ENCODE measurements at regions not wholly inside any gene's neighbourhood (a gene's known extent, or its start where the extent isn't known, plus 50 kb on each side); places are given as distances from the start of the nearest gene placed in this dataset.

DNA sequence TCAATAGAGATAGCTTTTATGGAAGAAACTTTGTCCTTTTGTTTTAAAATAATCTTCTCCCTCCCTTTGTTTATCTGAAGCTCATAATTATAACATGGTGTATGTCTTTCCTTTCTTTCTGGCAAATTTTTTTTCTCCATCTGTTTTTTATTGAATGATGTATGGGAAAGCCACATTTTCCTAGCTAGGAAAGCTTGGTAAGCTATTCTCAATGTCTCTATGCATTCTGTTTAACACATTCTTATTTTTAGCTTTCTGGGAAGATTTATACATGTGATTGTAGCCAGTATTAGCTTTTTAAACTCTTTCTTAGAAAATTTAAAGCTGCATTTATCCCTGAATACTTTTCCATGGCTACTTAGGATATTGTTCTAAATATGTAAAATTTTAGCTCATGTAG lies 124.9 kb upstream of the CSNK1A1L start:
- no peaks in the 10 kb centered on the region for H3K27me3 Mint-ChIP-seq
- H3K4me3 ChIP-seq (ENCODE audit: low read length): no peak overlapping the region
- H3K4me1 ChIP-seq (ENCODE audit: insufficient read depth, low read length): no peaks in the 10 kb centered on the region
- H3K27me3 ChIP-seq (ENCODE audit: insufficient read depth, low read length, poor library complexity, severe bottlenecking): no peaks in the 10 kb centered on the region
- H3K36me3 Mint-ChIP-seq: peaks cover 0 to 4% (median 0%) of the 10 kb centered on the region in 3 donors
- ChIA-PET POLR2A (no interaction called here), CTCF (no interaction called here)
- no peak overlapping the region for H3K4me3 Mint-ChIP-seq
- H3K27ac Mint-ChIP-seq: no peak overlapping the region
- H3K27ac ChIP-seq (ENCODE audit: low read depth, low read length): no peak overlapping the region
- peaks cover 6 to 31% (median 14%) of the 10 kb centered on the region in 5 donors for H3K9me3 Mint-ChIP-seq
- DNase-seq: no peak
- no peaks in the 10 kb centered on the region for H3K9me3 ChIP-seq (ENCODE audit: low read length)
- no peaks in the 10 kb centered on the region for H3K4me1 Mint-ChIP-seq
- no peaks in the 10 kb centered on the region for H3K36me3 ChIP-seq (ENCODE audit: insufficient read depth, low read length)

DNA sequence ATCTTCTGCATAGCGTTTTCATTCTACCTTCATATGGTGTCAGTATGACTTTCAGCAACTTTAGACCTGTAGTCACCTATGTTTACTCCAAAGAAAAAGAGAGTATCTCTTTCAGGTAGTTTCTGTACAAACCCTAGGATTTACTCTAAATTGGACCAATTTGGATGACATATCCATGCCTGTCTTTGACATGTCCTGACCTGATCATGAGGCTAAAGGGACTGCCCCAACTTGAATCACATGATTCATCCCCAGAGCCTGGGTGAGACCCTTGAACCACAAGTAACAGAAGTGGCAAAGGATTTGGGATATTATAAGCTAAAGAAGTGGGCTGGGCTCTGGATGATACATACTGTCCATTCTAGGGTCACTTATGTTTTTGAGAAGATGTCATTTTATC lies 124.5 kb upstream of the CSNK1A1L start:
- no peak overlapping the region for H3K27ac ChIP-seq (ENCODE audit: low read depth, low read length)
- peaks cover 6 to 32% (median 14%) of the 10 kb centered on the region in 5 donors for H3K9me3 Mint-ChIP-seq
- H3K4me1 Mint-ChIP-seq: no peaks in the 10 kb centered on the region
- no peak overlapping the region for H3K4me3 Mint-ChIP-seq
- H3K9me3 ChIP-seq (ENCODE audit: low read length): no peaks in the 10 kb centered on the region
- no peaks in the 10 kb centered on the region for H3K27me3 Mint-ChIP-seq
- H3K4me1 ChIP-seq (ENCODE audit: insufficient read depth, low read length): no peaks in the 10 kb centered on the region
- POLR2A ChIA-PET: no interaction called here
- no peaks in the 10 kb centered on the region for H3K36me3 ChIP-seq (ENCODE audit: insufficient read depth, low read length)
- H3K27ac Mint-ChIP-seq: no peak overlapping the region
- peaks cover 0 to 4% (median 0%) of the 10 kb centered on the region in 3 donors for H3K36me3 Mint-ChIP-seq
- CTCF ChIA-PET: no interaction called here
- no peaks in the 10 kb centered on the region for H3K27me3 ChIP-seq (ENCODE audit: insufficient read depth, low read length, poor library complexity, severe bottlenecking)
- no peak for DNase-seq
- H3K4me3 ChIP-seq (ENCODE audit: low read length): no peak overlapping the region

DNA sequence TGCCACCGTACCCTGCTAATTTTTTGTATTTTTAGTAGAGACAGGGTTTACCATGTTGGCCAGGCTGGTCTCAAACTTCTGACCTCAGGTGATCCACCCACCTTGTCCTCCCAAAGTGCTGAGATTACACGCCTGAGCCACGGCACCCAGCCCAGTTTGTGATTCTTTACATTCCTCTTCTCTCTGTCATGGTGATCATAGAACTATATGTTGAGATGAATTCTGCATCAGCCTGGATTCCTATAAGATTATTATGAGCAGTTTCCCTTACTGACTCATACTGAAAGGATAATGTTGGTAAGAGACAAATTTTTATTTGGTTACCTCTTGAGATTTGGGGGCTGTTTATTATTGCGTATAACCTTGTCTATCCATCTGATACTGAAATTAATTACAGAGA lies 121.5 kb upstream of the CSNK1A1L start:
- Mint-ChIP-seq H3K27me3 (no peaks in the 10 kb centered on the region), H3K4me3 (no peak overlapping the region), H3K36me3 (no peaks in the 10 kb centered on the region), H3K9me3 (peaks cover 9 to 37% (median 16%) of the 10 kb centered on the region in 5 donors), H3K27ac (no peak overlapping the region), H3K4me1 (no peaks in the 10 kb centered on the region)
- Histone ChIP-seq H3K4me1 (ENCODE audit: insufficient read depth, low read length) (no peaks in the 10 kb centered on the region), H3K36me3 (ENCODE audit: insufficient read depth, low read length) (no peaks in the 10 kb centered on the region), H3K9me3 (ENCODE audit: low read length) (no peaks in the 10 kb centered on the region), H3K4me3 (ENCODE audit: low read length) (no peak overlapping the region), H3K27ac (ENCODE audit: low read depth, low read length) (no peak overlapping the region), H3K27me3 (ENCODE audit: insufficient read depth, low read length, poor library complexity, severe bottlenecking) (no peaks in the 10 kb centered on the region)
- POLR2A ChIA-PET: no interaction called here
- no peak for DNase-seq
- CTCF ChIA-PET: no interaction called here

DNA sequence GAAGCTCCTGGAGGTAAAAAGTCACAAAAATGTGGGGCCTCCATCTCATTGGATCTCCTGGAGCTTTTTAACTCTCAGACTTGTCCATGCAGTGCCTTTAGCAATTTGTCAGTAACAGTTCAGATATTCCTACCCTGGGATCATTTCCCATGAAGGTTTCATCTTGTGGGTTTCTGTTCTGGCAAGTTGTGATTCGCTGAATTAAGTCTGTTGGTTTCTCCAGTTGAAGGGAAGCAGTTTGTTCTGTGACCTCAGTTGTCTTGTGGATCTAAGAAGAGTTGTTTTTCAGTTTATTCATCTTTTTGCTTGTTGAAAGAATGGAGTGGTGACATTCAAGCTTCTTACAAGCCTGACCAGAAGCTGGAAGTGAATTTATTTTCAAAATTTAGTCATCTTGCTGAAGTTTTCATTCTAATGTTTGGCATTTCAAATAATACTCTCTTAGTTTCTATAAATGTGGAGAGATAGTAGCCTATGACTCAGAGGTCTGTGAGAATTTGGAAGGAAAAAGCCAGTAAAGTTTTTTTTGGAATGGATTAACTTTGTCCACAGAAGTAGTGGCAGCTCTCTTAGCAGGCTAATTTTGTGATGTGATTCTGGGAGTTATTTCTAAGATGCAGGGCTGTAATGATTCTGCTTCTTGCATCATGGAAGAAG lies 120.1 kb upstream of the CSNK1A1L start:
- H3K27ac ChIP-seq (ENCODE audit: low read depth, low read length): no peak overlapping the region
- H3K4me1 ChIP-seq (ENCODE audit: insufficient read depth, low read length): no peaks in the 10 kb centered on the region
- H3K27me3 ChIP-seq (ENCODE audit: insufficient read depth, low read length, poor library complexity, severe bottlenecking): no peaks in the 10 kb centered on the region
- H3K36me3 ChIP-seq (ENCODE audit: insufficient read depth, low read length): no peaks in the 10 kb centered on the region
- H3K4me1 Mint-ChIP-seq: no peaks in the 10 kb centered on the region
- no peak overlapping the region for H3K27ac Mint-ChIP-seq
- no peak overlapping the region for H3K4me3 Mint-ChIP-seq
- ChIA-PET POLR2A (no interaction called here), CTCF (no interaction called here)
- H3K9me3 ChIP-seq (ENCODE audit: low read length): no peaks in the 10 kb centered on the region
- DNase-seq: no peak
- H3K27me3 Mint-ChIP-seq: no peaks in the 10 kb centered on the region
- no peaks in the 10 kb centered on the region for H3K36me3 Mint-ChIP-seq
- peaks cover 9 to 39% (median 16%) of the 10 kb centered on the region in 5 donors for H3K9me3 Mint-ChIP-seq
- H3K4me3 ChIP-seq (ENCODE audit: low read length): no peak overlapping the region

DNA sequence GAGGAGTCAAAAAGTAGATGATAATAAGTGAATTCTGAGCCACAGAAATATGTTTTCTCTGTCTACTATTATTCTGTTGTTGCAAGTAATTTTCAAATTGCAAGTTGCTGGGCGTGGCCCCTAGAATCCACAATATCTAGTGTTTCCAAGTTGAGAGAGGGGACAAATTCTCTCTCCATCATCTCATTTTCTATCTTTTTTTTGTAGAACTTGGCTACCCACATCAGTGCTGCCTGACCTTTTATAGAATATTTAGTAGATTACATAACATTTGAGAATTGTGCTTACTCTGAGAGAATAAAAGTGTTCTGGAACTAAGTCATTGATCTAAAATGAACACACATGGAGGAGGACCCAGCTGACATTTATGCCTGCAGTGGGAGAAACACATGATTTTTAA lies 110.9 kb upstream of the CSNK1A1L start:
- H3K4me1 ChIP-seq (ENCODE audit: insufficient read depth, low read length): no peaks in the 10 kb centered on the region
- ChIA-PET CTCF (no interaction called here), POLR2A (no interaction called here)
- no peaks in the 10 kb centered on the region for H3K27me3 ChIP-seq (ENCODE audit: insufficient read depth, low read length, poor library complexity, severe bottlenecking)
- H3K36me3 ChIP-seq (ENCODE audit: insufficient read depth, low read length): no peaks in the 10 kb centered on the region
- Mint-ChIP-seq H3K36me3 (peaks cover 0 to 3% (median 0%) of the 10 kb centered on the region in 3 donors), H3K4me1 (no peaks in the 10 kb centered on the region), H3K27me3 (no peaks in the 10 kb centered on the region), H3K9me3 (peaks cover 0 to 12% (median 3%) of the 10 kb centered on the region in 5 donors), H3K27ac (no peak overlapping the region), H3K4me3 (no peak overlapping the region)
- no peaks in the 10 kb centered on the region for H3K9me3 ChIP-seq (ENCODE audit: low read length)
- H3K27ac ChIP-seq (ENCODE audit: low read depth, low read length): no peak overlapping the region
- DNase-seq: no peak
- H3K4me3 ChIP-seq (ENCODE audit: low read length): no peak overlapping the region

DNA sequence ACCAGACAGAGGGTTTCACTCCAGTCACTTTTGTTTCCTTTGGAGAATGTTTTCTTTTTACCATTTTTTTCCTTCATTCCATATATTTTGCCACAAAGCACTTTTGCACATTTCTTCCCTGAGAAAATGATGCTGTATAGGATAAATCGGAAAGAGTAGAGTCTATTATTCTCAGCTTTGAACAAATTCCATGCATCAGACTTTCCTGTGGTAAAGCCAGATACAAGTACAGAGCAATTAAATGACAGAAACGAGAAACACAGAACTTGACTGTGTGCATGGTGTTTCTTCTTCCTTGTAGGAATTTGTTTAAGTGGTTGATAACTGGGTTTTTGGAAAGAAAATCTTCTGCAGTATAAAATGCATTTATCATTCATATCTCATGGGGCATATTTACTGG lies 107.4 kb upstream of the CSNK1A1L start:
- H3K27me3 Mint-ChIP-seq: no peaks in the 10 kb centered on the region
- no peaks in the 10 kb centered on the region for H3K9me3 ChIP-seq (ENCODE audit: low read length)
- H3K4me1 Mint-ChIP-seq: no peaks in the 10 kb centered on the region
- ChIA-PET POLR2A (no interaction called here), CTCF (no interaction called here)
- no peaks in the 10 kb centered on the region for H3K4me1 ChIP-seq (ENCODE audit: insufficient read depth, low read length)
- no peak overlapping the region for H3K4me3 ChIP-seq (ENCODE audit: low read length)
- no peaks in the 10 kb centered on the region for H3K36me3 ChIP-seq (ENCODE audit: insufficient read depth, low read length)
- DNase-seq: no peak
- H3K27me3 ChIP-seq (ENCODE audit: insufficient read depth, low read length, poor library complexity, severe bottlenecking): no peaks in the 10 kb centered on the region
- no peak overlapping the region for H3K27ac ChIP-seq (ENCODE audit: low read depth, low read length)
- H3K4me3 Mint-ChIP-seq: no peak overlapping the region
- H3K27ac Mint-ChIP-seq: no peak overlapping the region
- H3K9me3 Mint-ChIP-seq: peaks cover 0 to 14% (median 3%) of the 10 kb centered on the region in 5 donors
- H3K36me3 Mint-ChIP-seq: peaks cover 0 to 3% (median 0%) of the 10 kb centered on the region in 3 donors

DNA sequence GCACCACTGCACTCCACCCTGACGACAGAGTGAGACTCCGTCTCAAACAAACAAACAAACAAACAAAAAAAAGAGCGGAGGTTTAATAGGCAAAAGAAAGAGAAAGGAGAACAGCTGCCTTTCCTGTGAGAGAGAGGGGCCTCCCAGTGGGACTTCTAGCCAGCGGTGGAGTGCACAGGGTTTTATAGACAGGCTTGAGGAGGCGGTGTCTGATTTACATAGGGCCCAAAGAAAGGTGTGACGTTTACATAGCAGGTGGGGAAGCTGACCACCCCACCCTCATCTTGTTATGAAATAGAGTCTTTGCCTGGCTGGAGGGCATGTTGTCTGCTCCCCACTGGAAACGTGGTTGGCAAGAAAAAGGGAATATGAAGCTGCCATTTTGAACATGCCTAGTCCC lies 106.0 kb upstream of the CSNK1A1L start:
- Histone ChIP-seq H3K27me3 (ENCODE audit: insufficient read depth, low read length, poor library complexity, severe bottlenecking) (no peaks in the 10 kb centered on the region), H3K9me3 (ENCODE audit: low read length) (no peaks in the 10 kb centered on the region), H3K27ac (ENCODE audit: low read depth, low read length) (no peak overlapping the region), H3K36me3 (ENCODE audit: insufficient read depth, low read length) (no peaks in the 10 kb centered on the region), H3K4me3 (ENCODE audit: low read length) (no peak overlapping the region), H3K4me1 (ENCODE audit: insufficient read depth, low read length) (no peaks in the 10 kb centered on the region)
- DNase-seq: no peak
- no peak overlapping the region for H3K27ac Mint-ChIP-seq
- H3K27me3 Mint-ChIP-seq: no peaks in the 10 kb centered on the region
- ChIA-PET CTCF (no interaction called here), POLR2A (no interaction called here)
- no peaks in the 10 kb centered on the region for H3K4me1 Mint-ChIP-seq
- H3K9me3 Mint-ChIP-seq: peaks cover 0 to 13% (median 3%) of the 10 kb centered on the region in 5 donors
- H3K36me3 Mint-ChIP-seq: peaks cover 0 to 3% (median 0%) of the 10 kb centered on the region in 3 donors
- no peak overlapping the region for H3K4me3 Mint-ChIP-seq

DNA sequence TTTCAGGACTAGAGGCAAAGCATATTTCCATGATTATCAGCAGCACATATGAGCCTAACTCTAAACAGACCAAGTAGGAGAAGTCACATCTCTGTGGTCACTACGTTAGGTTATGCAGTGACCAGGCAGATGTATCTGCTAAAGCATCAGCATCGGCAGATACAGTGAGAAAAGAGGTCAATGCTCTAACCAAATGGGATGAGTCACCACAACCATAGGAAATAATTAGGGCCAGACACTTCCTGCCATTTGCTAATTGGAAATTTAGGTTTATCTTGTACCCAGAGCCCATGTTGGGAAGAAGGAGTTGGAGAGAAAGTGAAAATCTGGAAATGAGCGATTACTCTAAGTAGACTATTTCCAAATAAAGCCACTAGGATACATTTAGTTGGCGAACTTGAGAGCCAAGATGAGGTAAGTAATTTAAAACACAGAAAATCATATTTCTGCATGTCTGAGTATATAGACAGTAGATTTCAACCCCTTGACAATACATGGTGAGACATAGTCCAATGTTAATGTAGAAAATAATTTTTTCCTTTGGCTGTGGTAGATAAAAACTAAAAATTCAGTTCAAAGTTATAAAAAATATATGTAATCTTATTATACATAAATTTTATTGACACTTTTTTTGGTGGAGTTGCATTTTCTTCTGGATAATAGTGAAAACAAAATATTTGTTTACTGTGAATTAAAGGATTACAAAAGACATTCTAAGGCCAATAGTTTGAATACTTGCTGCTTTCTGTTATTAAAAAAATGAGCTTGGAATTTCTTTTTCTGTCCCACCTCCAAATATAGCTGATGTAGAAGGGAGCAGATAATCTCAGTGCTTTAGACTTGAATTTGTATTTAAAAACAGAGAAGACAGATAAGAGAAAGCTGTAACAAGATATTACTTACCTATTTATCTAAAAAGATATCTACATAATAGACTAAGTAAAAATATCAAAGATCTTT lies 104.4 kb upstream of the CSNK1A1L start:
- H3K4me3 Mint-ChIP-seq: no peak overlapping the region
- CTCF ChIA-PET: no interaction called here

More for the DNA sequence above, 104.4 kb upstream of the CSNK1A1L start:
- Histone ChIP-seq H3K9me3 (ENCODE audit: low read length) (no peaks in the 10 kb centered on the region), H3K4me1 (ENCODE audit: insufficient read depth, low read length) (no peaks in the 10 kb centered on the region), H3K27me3 (ENCODE audit: insufficient read depth, low read length, poor library complexity, severe bottlenecking) (no peaks in the 10 kb centered on the region), H3K36me3 (ENCODE audit: insufficient read depth, low read length) (no peaks in the 10 kb centered on the region), H3K4me3 (ENCODE audit: low read length) (no peak overlapping the region), H3K27ac (ENCODE audit: low read depth, low read length) (no peak overlapping the region)
- no peaks in the 10 kb centered on the region for H3K36me3 Mint-ChIP-seq
- no peaks in the 10 kb centered on the region for H3K27me3 Mint-ChIP-seq
- POLR2A ChIA-PET: no interaction called here
- DNase-seq: no peak
- no peaks in the 10 kb centered on the region for H3K4me1 Mint-ChIP-seq
- no peak overlapping the region for H3K27ac Mint-ChIP-seq
- H3K9me3 Mint-ChIP-seq: peaks cover 0 to 11% (median 3%) of the 10 kb centered on the region in 5 donors

Data from CD8-positive, alpha-beta memory T cell (primary cell).